HCT116 (cell line): ENCODE measurements at regions not wholly inside any gene's neighbourhood (a gene's known extent, or its start where the extent isn't known, plus 50 kb on each side); places are given as distances from the start of the nearest gene placed in this dataset.

Experiments used
- ATAC-seq: fragments of 200-7000 bp; cut with Tn5 transposase; 2 replicates; pipeline ENCODE4 v1.9.1; 2020; ENCODE audit warnings: mild to moderate bottlenecking, moderate library complexity
- BruUV-seq: library from RNA; stranded (reverse); fragments of 400-500 nt; replicated peaks from 2 replicates; lab custom pipeline; 2021; lab: Mats Ljungman, UMichigan
- CTCF ChIA-PET: fragments of 300-600 bp; sonication (Branson Sonifier 250); formaldehyde crosslinking; loops from one replicate; lab custom pipeline; 2021; ENCODE audit warnings: antibody characterized with exemption; lab: Charles Lee
- POLR2A ChIA-PET: fragments of 300-600, 350-600 bp; sonication (Branson Sonifier 250); formaldehyde crosslinking; loops from one replicate; lab custom pipeline; 2021; ENCODE audit warnings: antibody characterized with exemption; lab: Charles Lee
- RAD21 ChIA-PET, 2 experiments: fragments of 300-600 bp; sonication (Branson Sonifier 250); formaldehyde crosslinking; loops; one replicate each; lab custom pipeline; 2023; ENCODE audit warnings: low total read pairs in 2 of 2; ENCODE audit not compliant: uncharacterized antibody in 2 of 2, unreplicated experiment in 2 of 2, low non-redundant PET in 1 of 2; lab: Charles Lee
- DNase-seq: peaks from one replicate; pipeline ENCODE4 v3.0.0-alpha.2; 2010; ENCODE audit warnings: low read depth, low spot score
- H2AFZ ChIP-seq: fragments of 200-600 bp; shearing (Covaris generic), sonication (generic); 2 replicates; pipeline ENCODE4 v1.6.1; 2017; ENCODE audit warnings: low read depth, mixed run types, mixed read lengths, antibody characterized with exemption, low read length; ENCODE audit not compliant: poor library complexity, severe bottlenecking
- H3K27ac ChIP-seq: 2 replicates; pipeline ENCODE4 v1.5.1; 2012; ENCODE audit warnings: low read depth, low read length
- H3K27me3 ChIP-seq: fragments of 200-600 bp; sonication (generic); 2 replicates; pipeline ENCODE4 v1.6.1; 2016; ENCODE audit warnings: mixed run types, low read length, mixed read lengths; ENCODE audit not compliant: insufficient read depth
- H3K36me3 ChIP-seq, 2 experiments: fragments of 200-500 bp in 1 of 2; fragments of 200-600 bp in 1 of 2; sonication (Bioruptor generic) in 1 of 2; sonication (generic) in 1 of 2; 2 replicates each; pipeline versions ENCODE4 v1.5.1 to v1.6.1; 2014 to 2016; ENCODE audit warnings: low read length in 2 of 2, inconsistent platforms in 1 of 2, mixed read lengths in 1 of 2, mixed run types in 1 of 2; ENCODE audit not compliant: insufficient read depth in 2 of 2, control insufficient read depth in 1 of 2
- H3K4me1 ChIP-seq, 2 experiments: fragments of 200-600 bp in 1 of 2; sonication (generic) in 1 of 2; 2 replicates each; pipeline versions ENCODE4 v1.5.1 to v1.6.1; 2012 to 2017; ENCODE audit warnings: low read length in 2 of 2, inconsistent platforms in 1 of 2, mild to moderate bottlenecking in 1 of 2, mixed read lengths in 1 of 2, mixed run types in 1 of 2, moderate library complexity in 1 of 2; ENCODE audit not compliant: insufficient read depth in 2 of 2, control insufficient read depth in 1 of 2
- H3K4me2 ChIP-seq: fragments of 200-600 bp; sonication (generic); 2 replicates; pipeline ENCODE4 v1.6.1; 2017; ENCODE audit warnings: mixed run types, low read length, mixed read lengths
- H3K4me3 ChIP-seq, 2 experiments: fragments of 200-600 bp in 1 of 2; sonication (generic) in 1 of 2; replicated peaks in 1 of 2; 2 replicates each; pipeline ENCODE4 v1.5.1; 2011 to 2016; ENCODE audit warnings: low read length in 2 of 2, control low read depth in 1 of 2, low read depth in 1 of 2, mild to moderate bottlenecking in 1 of 2, mixed read lengths in 1 of 2, mixed run types in 1 of 2
- H3K79me2 ChIP-seq: fragments of 200-600 bp; sonication (generic); 2 replicates; pipeline ENCODE4 v1.6.1; 2017; ENCODE audit warnings: mild to moderate bottlenecking, mixed run types, low read length, moderate library complexity, mixed read lengths; ENCODE audit not compliant: insufficient read depth
- H3K9ac ChIP-seq: fragments of 200-600 bp; sonication (generic); 2 replicates; pipeline ENCODE4 v1.6.1; 2016; ENCODE audit warnings: low read length, mixed read lengths
- H3K9me2 ChIP-seq: fragments of 200-600 bp; sonication (generic), shearing (Covaris generic); 2 replicates; pipeline ENCODE4 v1.6.1; 2017; ENCODE audit warnings: mixed run types, mild to moderate bottlenecking, moderate library complexity; ENCODE audit not compliant: insufficient read depth
- H3K9me3 ChIP-seq, 2 experiments: fragments of 200-500 bp in 1 of 2; fragments of 200-600 bp in 1 of 2; sonication (Bioruptor generic) in 1 of 2; sonication (generic) in 1 of 2; 2 replicates each; pipeline ENCODE4 v1.6.1; 2014 to 2017; ENCODE audit warnings: low read length in 2 of 2, mixed read lengths in 2 of 2, inconsistent platforms in 1 of 2, low read depth in 1 of 2, mild to moderate bottlenecking in 1 of 2, mixed run types in 1 of 2, moderate library complexity in 1 of 2; ENCODE audit not compliant: control insufficient read depth in 1 of 2, insufficient read depth in 1 of 2
- H4K20me1 ChIP-seq: fragments of 200-600 bp; sonication (generic), shearing (Covaris generic); 2 replicates; pipeline ENCODE4 v1.6.1; 2017; ENCODE audit warnings: mixed run types, mild to moderate bottlenecking, moderate library complexity; ENCODE audit not compliant: insufficient read depth
- CTCF ChIP-seq, 3 experiments: fragments of 200-600 bp in 1 of 3; sonication (generic) in 1 of 3; IDR thresholded peaks in 2 of 3; conservative IDR thresholded peaks in 1 of 3; 2 replicates each; pipeline ENCODE4 v1.5.1; 2012 to 2017; ENCODE audit warnings: low read depth in 2 of 3, low read length in 2 of 3, antibody characterized with exemption in 1 of 3, borderline replicate concordance in 1 of 3, control low read depth in 1 of 3, mild to moderate bottlenecking in 1 of 3, mixed read lengths in 1 of 3, mixed run types in 1 of 3, moderate library complexity in 1 of 3; ENCODE audit not compliant: insufficient read depth in 1 of 3
- ELF1 ChIP-seq: IDR thresholded peaks from 2 replicates; pipeline ENCODE4 v1.6.1; 2012; ENCODE audit warnings: low read depth, borderline replicate concordance
- MAX ChIP-seq: IDR thresholded peaks from 2 replicates; pipeline ENCODE4 v1.6.1; 2012
- POLR2AphosphoS5 ChIP-seq: IDR thresholded peaks from 2 replicates; pipeline ENCODE4 v1.6.1; 2011; ENCODE audit warnings: mild to moderate bottlenecking, low read depth, low read length, moderate library complexity
- RAD21 ChIP-seq: IDR thresholded peaks from 2 replicates; pipeline ENCODE4 v1.6.1; 2012; ENCODE audit warnings: low read depth, mild to moderate bottlenecking
- ZBTB33 ChIP-seq: IDR thresholded peaks from 2 replicates; pipeline ENCODE4 v1.6.1; 2011; ENCODE audit warnings: mild to moderate bottlenecking, low read length, moderate library complexity; ENCODE audit not compliant: insufficient replicate concordance; ENCODE audit errors: extremely low read depth
- ZNF274 ChIP-seq: fragments of 200-500 bp; sonication (Bioruptor generic); IDR thresholded peaks from 2 replicates; pipeline ENCODE4 v1.6.1; 2014; ENCODE audit warnings: mild to moderate bottlenecking, low read depth, low read length, inconsistent platforms
- intact Hi-C: fragments of 100-400 bp; cut with micrococcal nuclease; formaldehyde crosslinking; loops from 2 replicates; pipeline ENCODE4 v1.10.0; 2022

GRCh38 chr13:47081246-47081645 lies 184.4 kb upstream of the HTR2A start (continued):
- TF ChIP-seq ZBTB33 (no peak), ZNF274 (no peak), ELF1 (no peak), MAX (no peak), POLR2AphosphoS5 (no peak), CTCF (IDR thresholded peaks at IDR 0.05 in 2 of 3, conservative IDR thresholded peaks at IDR 0.05 in 1 of 3; ENCODE audit: borderline replicate concordance in 1 of 3, insufficient read depth in 1 of 3, low read depth in 2 of 3, low read length in 2 of 3) (no peak)

- ChIA-PET POLR2A (no interaction called here), CTCF (no interaction called here), RAD21 (no interaction called here)
- no peak for TF ChIP-seq RAD21
- no peak overlapping the region for H3K4me2 ChIP-seq
- no peak for ATAC-seq
- no peak overlapping the region for H3K9ac ChIP-seq
- no peaks in the 10 kb centered on the region for H3K4me1 ChIP-seq
- no peaks in the 10 kb centered on the region for H3K36me3 ChIP-seq
- no peaks in the 10 kb centered on the region for H3K79me2 ChIP-seq
- no peak for DNase-seq
- peaks cover 7% of the 10 kb centered on the region for H3K27me3 ChIP-seq
- BruUV-seq, result no TSS peak
- intact Hi-C loops, result no loop called here
- H3K9me3 ChIP-seq, result no peaks in the 10 kb centered on the region
- no peak overlapping the region for H3K27ac ChIP-seq
- no peaks in the 10 kb centered on the region for H4K20me1 ChIP-seq
- no peak overlapping the region for H2AFZ ChIP-seq
- no peaks in the 10 kb centered on the region for H3K9me2 ChIP-seq
- no peak overlapping the region for H3K4me3 ChIP-seq
These were observed 183.8 kb upstream of the HTR2A start for GRCh38 chr13:47080621-47081020.
